ENCODE measurements at regions not wholly inside any gene's neighbourhood (a gene's known extent, or its start where the extent isn't known, plus 50 kb on each side); places are given as distances from the start of the nearest gene placed in this dataset.

GRCh38 chr2:125397535-125398251, 1258.3 kb upstream of the GYPC start (continued):
- no peak for TF ChIP-seq ATF6 (CRISPR knock-in tag; IDR thresholded peaks at IDR 0.05)
- TF ChIP-seq NR1H2 (CRISPR knock-in tag; IDR thresholded peaks at IDR 0.05): no peak
- TF ChIP-seq HMGXB4 (CRISPR knock-in tag; IDR thresholded peaks at IDR 0.05): no peak
- TF ChIP-seq ZNF532 (CRISPR knock-in tag; IDR thresholded peaks at IDR 0.05; ENCODE audit: borderline replicate concordance): no peak
- no peak for TF ChIP-seq OVOL2 (CRISPR knock-in tag; IDR thresholded peaks at IDR 0.05; ENCODE audit: borderline replicate concordance)

- Mint-ChIP-seq H3K36me3 (peaks cover 4% of the 10 kb centered on the region; the same call in 1 of the 2 replicates), H3K4me1 (peaks cover 6% of the 10 kb centered on the region; the same call in 1 of the 2 replicates), H3K27me3 (ENCODE audit: low read depth) (no peaks in the 10 kb centered on the region), H3K9me3 (peaks cover 13% of the 10 kb centered on the region), H3K4me3 (no peak overlapping the region), H3K27ac (no peak overlapping the region)
- DNase-seq (ENCODE audit: low spot score) (no peak), ATAC-seq (no peak)
- ChIA-PET CTCF (no interaction called here), POLR2A (no interaction called here)
- TF ChIP-seq FOXJ3 (CRISPR knock-in tag; IDR thresholded peaks at IDR 0.05; ENCODE audit: borderline replicate concordance) (no peak), ZBTB21 (CRISPR knock-in tag; IDR thresholded peaks at IDR 0.05; ENCODE audit: borderline replicate concordance) (no peak), ZBTB43 (CRISPR knock-in tag; IDR thresholded peaks at IDR 0.05) (no peak), ATF3 (CRISPR knock-in tag; conservative IDR thresholded peaks at IDR 0.05) (no peak), GABPB1 (CRISPR knock-in tag; IDR thresholded peaks at IDR 0.05) (no peak), TEAD4 (CRISPR knock-in tag; IDR thresholded peaks at IDR 0.05) (no peak), ZNF219 (CRISPR knock-in tag; IDR thresholded peaks at IDR 0.05; ENCODE audit: borderline replicate concordance) (no peak), ZNF512 (CRISPR knock-in tag; IDR thresholded peaks at IDR 0.05; ENCODE audit: borderline replicate concordance) (no peak), IRF1 (CRISPR knock-in tag; IDR thresholded peaks at IDR 0.05) (no peak), SOX15 (CRISPR knock-in tag; IDR thresholded peaks at IDR 0.05) (no peak), CREB1 (CRISPR knock-in tag; IDR thresholded peaks at IDR 0.05) (no peak)
These were observed 1257.0 kb upstream of the GYPC start for GRCh38 chr2:125398738-125399524.

Data from WTC11 (cell line).